Esophagus muscularis mucosa (tissue), 4 donors: ENCODE measurements at regions not wholly inside any gene's neighbourhood (a gene's known extent, or its start where the extent isn't known, plus 50 kb on each side); places are given as distances from the start of the nearest gene placed in this dataset.

Experiments used
- DNase-seq: peaks from one replicate; pipeline ENCODE4 v3.0.0-alpha.2; 2017; ENCODE audit errors: extremely low spot score
- H3K27ac ChIP-seq, 4 donors: fragments of 200-600 bp; sonication (generic); replicated peaks in 1 of 4; 1 replicate in 3 of 4; 2 replicates in 1 of 4; pipeline ENCODE4 v1.5.1; 2016 to 2019; ENCODE audit warnings: mild to moderate bottlenecking in 1 of 4
- H3K27me3 ChIP-seq, 4 donors: fragments of 200-600 bp; sonication (generic); one replicate each; pipeline versions ENCODE4 v1.5.1 to v1.6.0; 2016 to 2019
- H3K36me3 ChIP-seq, 4 donors: fragments of 200-600 bp; sonication (generic); one replicate each; pipeline ENCODE4 v1.5.1; 2016 to 2019
- H3K4me1 ChIP-seq, 4 donors: fragments of 200-600 bp; sonication (generic); one replicate each; pipeline ENCODE4 v1.5.1; 2016 to 2019
- H3K4me3 ChIP-seq, 4 donors: fragments of 200-600 bp; sonication (generic); 1 replicate in 2 of 4; 2 replicates in 2 of 4; pipeline ENCODE4 v1.5.1; 2016 to 2019; ENCODE audit warnings: mild to moderate bottlenecking in 4 of 4, moderate library complexity in 1 of 4
- H3K9me3 ChIP-seq, 4 donors: fragments of 200-600 bp; sonication (generic); 1 replicate in 3 of 4; 2 replicates in 1 of 4; pipeline ENCODE4 v1.5.1; 2016 to 2019
- CTCF ChIP-seq, 3 experiments: fragments of 200-600 bp in 2 of 3; fragments of 450-650 bp in 1 of 3; sonication (generic) in 2 of 3; IDR thresholded peaks; one replicate each; pipeline ENCODE4 v1.5.1; 2017 to 2019; ENCODE audit warnings: antibody characterized with exemption in 3 of 3, mild to moderate bottlenecking in 2 of 3, moderate library complexity in 1 of 3
- EP300 ChIP-seq: sonication (generic); formaldehyde crosslinking; IDR thresholded peaks from one replicate; pipeline ENCODE4 v1.6.1; 2017; ENCODE audit warnings: antibody characterized with exemption
- POLR2A ChIP-seq: fragments of 450-650 bp; IDR thresholded peaks from one replicate; pipeline ENCODE4 v1.6.1; 2017; ENCODE audit warnings: antibody characterized with exemption, moderate library complexity, mild to moderate bottlenecking, low read depth
- POLR2AphosphoS5 ChIP-seq, 2 donors: sonication (generic); formaldehyde crosslinking; IDR thresholded peaks; one replicate each; pipeline ENCODE4 v1.6.1; 2017; ENCODE audit warnings: antibody characterized with exemption in 2 of 2
- WGBS: methylation state at CpG from one replicate; pipeline ENCODE4 v1.1.5; 2018; 5-methylcytosine and 5-hydroxymethylcytosine counted together
- intact Hi-C: fragments of 100-400 bp; cut with DNase I; formaldehyde crosslinking; loops from one replicate; pipeline ENCODE4 v1.15.1; 2023

GRCh38 chr14:38128640-38129039 is 79.1 kb upstream of the SSTR1 start:
- Histone ChIP-seq H3K9me3 (no peaks in the 10 kb centered on the region), H3K4me1 (no peaks in the 10 kb centered on the region), H3K4me3 (no peak overlapping the region), H3K36me3 (no peaks in the 10 kb centered on the region), H3K27ac (no peak overlapping the region), H3K27me3 (no peaks in the 10 kb centered on the region)
- no peak for DNase-seq
- intact Hi-C loops, result no loop called here
- TF ChIP-seq POLR2A (no peak), CTCF (IDR thresholded peaks at IDR 0.05) (no peak), POLR2AphosphoS5 (IDR thresholded peaks at IDR 0.05) (no peak), EP300 (no peak)

DNA sequence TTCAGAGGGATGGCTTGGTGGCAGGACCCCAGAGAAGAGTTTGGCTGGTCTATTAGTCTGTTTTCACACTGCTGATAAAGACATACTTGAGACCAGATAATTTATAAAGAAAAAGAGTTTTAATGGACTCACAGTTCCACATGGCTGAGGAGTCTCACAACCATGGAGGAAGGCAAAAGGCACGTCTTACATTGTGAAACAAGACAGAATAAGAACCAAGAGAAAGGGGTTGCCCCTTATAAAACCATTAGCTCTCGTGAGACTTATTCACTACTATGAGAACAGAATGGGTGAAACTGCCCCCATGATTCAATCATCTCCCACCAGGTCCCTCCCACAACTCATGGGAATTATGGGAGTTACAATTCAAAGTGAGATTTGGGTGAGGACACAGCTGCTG is 78.5 kb upstream of the SSTR1 start:
- intact Hi-C loops, result no loop called here
- Histone ChIP-seq H3K36me3 (no peaks in the 10 kb centered on the region), H3K9me3 (no peaks in the 10 kb centered on the region), H3K27me3 (no peaks in the 10 kb centered on the region), H3K4me1 (no peaks in the 10 kb centered on the region), H3K4me3 (no peak overlapping the region), H3K27ac (no peak overlapping the region)
- TF ChIP-seq EP300, result no peak
- no peak for TF ChIP-seq POLR2AphosphoS5 (IDR thresholded peaks at IDR 0.05)
- TF ChIP-seq POLR2A, result no peak
- no peak for TF ChIP-seq CTCF (IDR thresholded peaks at IDR 0.05)
- 87% methylated on average over 2 of the region's 2 CpGs for WGBS
- DNase-seq, result no peak

GRCh38 chr14:38129705-38130104 is 78.0 kb upstream of the SSTR1 start:
- Histone ChIP-seq H3K36me3 (no peaks in the 10 kb centered on the region), H3K4me3 (no peak overlapping the region), H3K27me3 (no peaks in the 10 kb centered on the region), H3K9me3 (no peaks in the 10 kb centered on the region), H3K4me1 (no peaks in the 10 kb centered on the region), H3K27ac (no peak overlapping the region)
- intact Hi-C loops, result no loop called here
- DNase-seq, result no peak
- WGBS, result 68% methylated on average over 5 of the region's 5 CpGs
- TF ChIP-seq POLR2AphosphoS5 (IDR thresholded peaks at IDR 0.05), result no peak
- no peak for TF ChIP-seq CTCF (IDR thresholded peaks at IDR 0.05)
- TF ChIP-seq POLR2A, result no peak
- no peak for TF ChIP-seq EP300

DNA sequence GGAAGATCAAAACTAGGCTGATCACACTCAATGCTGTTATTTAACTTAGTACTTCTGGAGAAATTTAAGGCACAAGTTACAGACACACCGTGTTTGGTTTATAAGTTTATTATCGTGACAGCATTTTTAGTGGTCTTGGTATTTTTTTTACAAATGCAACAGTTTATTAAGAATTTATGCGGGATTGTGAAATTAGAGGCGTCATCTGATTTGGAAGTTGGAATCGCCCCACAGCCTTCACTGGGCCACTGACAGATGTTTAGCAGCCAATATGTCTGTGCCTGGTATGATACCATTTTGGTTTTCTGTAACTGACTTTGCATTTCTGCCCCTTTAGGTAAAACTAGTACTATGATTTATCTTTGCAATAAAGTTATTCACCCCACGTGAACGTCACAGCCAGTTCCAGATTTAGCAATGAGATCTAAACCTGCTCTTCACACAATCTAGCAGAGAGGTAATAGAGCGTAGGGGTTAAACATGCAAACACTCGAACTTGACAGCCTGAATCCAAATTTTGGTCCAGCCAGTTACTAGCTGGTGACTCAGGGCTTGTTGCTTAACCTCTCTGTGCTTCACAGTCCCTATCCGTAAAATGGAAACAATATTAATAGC is 73.2 kb upstream of the SSTR1 start:
- Histone ChIP-seq H3K27ac (no peak overlapping the region), H3K4me3 (no peak overlapping the region), H3K4me1 (no peaks in the 10 kb centered on the region), H3K27me3 (no peaks in the 10 kb centered on the region), H3K36me3 (no peaks in the 10 kb centered on the region), H3K9me3 (no peaks in the 10 kb centered on the region)
- DNase-seq, result no peak
- 81% methylated on average over 10 of the region's 10 CpGs for WGBS
- intact Hi-C loops, result no loop called here
- no peak for TF ChIP-seq POLR2AphosphoS5 (IDR thresholded peaks at IDR 0.05)
- no peak for TF ChIP-seq EP300

GRCh38 chr14:38135106-38135867 is 72.4 kb upstream of the SSTR1 start:
- no peak overlapping the region for H3K4me3 ChIP-seq
- no peak for DNase-seq
- H3K27me3 ChIP-seq, result no peaks in the 10 kb centered on the region
- H3K36me3 ChIP-seq, result no peaks in the 10 kb centered on the region
- 81% methylated on average over 5 of the region's 5 CpGs for WGBS
- H3K4me1 ChIP-seq, result no peaks in the 10 kb centered on the region
- no peak overlapping the region for H3K27ac ChIP-seq
- H3K9me3 ChIP-seq, result no peaks in the 10 kb centered on the region
- TF ChIP-seq EP300 (no peak), POLR2AphosphoS5 (IDR thresholded peaks at IDR 0.05) (no peak), CTCF (IDR thresholded peaks at IDR 0.05) (no peak), POLR2A (no peak)
- intact Hi-C loops, result no loop called here
